Activated CD4-positive, alpha-beta memory T cell treated with anti-CD3 and anti-CD28 coated beads for 36 hours (primary cell): ENCODE measurements at regions not wholly inside any gene's neighbourhood (a gene's known extent, or its start where the extent isn't known, plus 50 kb on each side); places are given as distances from the start of the nearest gene placed in this dataset.

ENCODE experiments used
- CTCF ChIA-PET: fragments of 350-600 bp; sonication (Branson Sonifier 250); formaldehyde crosslinking; loops from one replicate; lab custom pipeline; 2021; ENCODE audit warnings: antibody characterized with exemption, inconsistent platforms; lab: Charles Lee
- POLR2A ChIA-PET: fragments of 350-600 bp; sonication (Branson Sonifier 250); formaldehyde crosslinking; loops from one replicate; lab custom pipeline; 2021; ENCODE audit warnings: antibody characterized with exemption; lab: Charles Lee
- DNase-seq: peaks from one replicate; pipeline ENCODE4 v3.0.0-alpha.2; 2020
- H3K27ac Mint-ChIP-seq: one replicate; pipeline ENCODE4 v1.8.0; 2021; ENCODE audit warnings: mixed read lengths
- H3K27me3 Mint-ChIP-seq: one replicate; pipeline ENCODE4 v1.8.0; 2021; ENCODE audit warnings: mixed read lengths
- H3K36me3 Mint-ChIP-seq: one replicate; pipeline ENCODE4 v1.8.0; 2021; ENCODE audit warnings: mixed read lengths
- H3K4me1 Mint-ChIP-seq: one replicate; pipeline ENCODE4 v1.8.0; 2021; ENCODE audit warnings: low read depth, mixed read lengths
- H3K4me3 Mint-ChIP-seq: one replicate; pipeline ENCODE4 v1.8.0; 2021; ENCODE audit warnings: mild to moderate bottlenecking, mixed read lengths
- H3K9me3 Mint-ChIP-seq: one replicate; pipeline ENCODE4 v1.8.0; 2021; ENCODE audit warnings: mixed read lengths
- intact Hi-C: fragments of 100-400 bp; cut with micrococcal nuclease; formaldehyde crosslinking; loops from one replicate; pipeline ENCODE4 v1.15.1; 2023

- DNase-seq: no peak
- Mint-ChIP-seq H3K36me3 (no peaks in the 10 kb centered on the region), H3K27ac (no peak overlapping the region), H3K9me3 (no peaks in the 10 kb centered on the region), H3K4me1 (no peaks in the 10 kb centered on the region), H3K4me3 (no peak overlapping the region), H3K27me3 (no peaks in the 10 kb centered on the region)
- POLR2A ChIA-PET: no interaction called here
- intact Hi-C loops: no loop called here
- CTCF ChIA-PET: no interaction called here
Observed at GRCh38 chr10:128729910-128730420, 603.7 kb upstream of the MKI67 start.

- Mint-ChIP-seq H3K36me3 (no peaks in the 10 kb centered on the region), H3K27ac (no peak overlapping the region), H3K4me3 (no peak overlapping the region), H3K27me3 (no peaks in the 10 kb centered on the region), H3K9me3 (no peaks in the 10 kb centered on the region), H3K4me1 (no peaks in the 10 kb centered on the region)
- CTCF ChIA-PET: no interaction called here
- POLR2A ChIA-PET: no interaction called here
- intact Hi-C loops: no loop called here
- no peak for DNase-seq
Observed at GRCh38 chr10:128730922-128731321, 604.7 kb upstream of the MKI67 start.

- CTCF ChIA-PET: no interaction called here
- Mint-ChIP-seq H3K36me3 (no peaks in the 10 kb centered on the region), H3K9me3 (no peaks in the 10 kb centered on the region), H3K27ac (no peak overlapping the region), H3K4me3 (no peak overlapping the region), H3K27me3 (no peaks in the 10 kb centered on the region), H3K4me1 (no peaks in the 10 kb centered on the region)
- no peak for DNase-seq
- intact Hi-C loops: no loop called here
- POLR2A ChIA-PET: no interaction called here
Observed at GRCh38 chr10:128734161-128734560, 607.9 kb upstream of the MKI67 start.

- no peak overlapping the region for H3K27ac Mint-ChIP-seq
- H3K4me1 Mint-ChIP-seq: no peaks in the 10 kb centered on the region
- H3K27me3 Mint-ChIP-seq: no peaks in the 10 kb centered on the region
- no peaks in the 10 kb centered on the region for H3K9me3 Mint-ChIP-seq
- CTCF ChIA-PET: no interaction called here
- H3K4me3 Mint-ChIP-seq: no peak overlapping the region
- no peak for DNase-seq
- H3K36me3 Mint-ChIP-seq: no peaks in the 10 kb centered on the region
- intact Hi-C loops: no loop called here
- POLR2A ChIA-PET: no interaction called here
Observed at GRCh38 chr10:128734734-128735133, 608.5 kb upstream of the MKI67 start.

- POLR2A ChIA-PET: no interaction called here
Observed at GRCh38 chr10:128735996-128736395, 609.8 kb upstream of the MKI67 start.

GRCh38 chr10:128738386-128738915 is 612.2 kb upstream of the MKI67 start:
- no peaks in the 10 kb centered on the region for H3K36me3 Mint-ChIP-seq
- CTCF ChIA-PET: no interaction called here
- POLR2A ChIA-PET: no interaction called here

More at GRCh38 chr10:128735996-128736395, 609.8 kb upstream of the MKI67 start:
- intact Hi-C loops: no loop called here
- CTCF ChIA-PET: no interaction called here
- Mint-ChIP-seq H3K4me1 (no peaks in the 10 kb centered on the region), H3K27ac (no peak overlapping the region), H3K36me3 (no peaks in the 10 kb centered on the region), H3K9me3 (no peaks in the 10 kb centered on the region), H3K27me3 (no peaks in the 10 kb centered on the region), H3K4me3 (no peak overlapping the region)
- no peak for DNase-seq

GRCh38 chr10:128739930-128740329 is 613.7 kb upstream of the MKI67 start:
- H3K36me3 Mint-ChIP-seq: no peaks in the 10 kb centered on the region
- DNase-seq: no peak
- no peak overlapping the region for H3K4me3 Mint-ChIP-seq
- no peaks in the 10 kb centered on the region for H3K9me3 Mint-ChIP-seq
- ChIA-PET CTCF (interaction anchor here (0.8 kb wide), 1 partner anchor 10 kb away, joined by 3 read pairs; no protein-coding TSS in a partner anchor), POLR2A (no interaction called here)
- no peaks in the 10 kb centered on the region for H3K4me1 Mint-ChIP-seq
- intact Hi-C loops: no loop called here
- H3K27ac Mint-ChIP-seq: no peak overlapping the region
- H3K27me3 Mint-ChIP-seq: no peaks in the 10 kb centered on the region

More at GRCh38 chr10:128738386-128738915, 612.2 kb upstream of the MKI67 start:
- H3K9me3 Mint-ChIP-seq: no peaks in the 10 kb centered on the region
- H3K4me3 Mint-ChIP-seq: no peak overlapping the region
- H3K27ac Mint-ChIP-seq: no peak overlapping the region
- H3K27me3 Mint-ChIP-seq: no peaks in the 10 kb centered on the region
- no peaks in the 10 kb centered on the region for H3K4me1 Mint-ChIP-seq
- DNase-seq: no peak
- intact Hi-C loops: no loop called here

GRCh38 chr10:128741180-128741579 is 615.0 kb upstream of the MKI67 start:
- H3K4me3 Mint-ChIP-seq: no peak overlapping the region
- ChIA-PET POLR2A (no interaction called here), CTCF (no interaction called here)
- DNase-seq: no peak
- H3K27ac Mint-ChIP-seq: no peak overlapping the region
- intact Hi-C loops: no loop called here
- H3K27me3 Mint-ChIP-seq: no peaks in the 10 kb centered on the region
- H3K9me3 Mint-ChIP-seq: no peaks in the 10 kb centered on the region
- H3K36me3 Mint-ChIP-seq: no peaks in the 10 kb centered on the region
- no peaks in the 10 kb centered on the region for H3K4me1 Mint-ChIP-seq

GRCh38 chr10:128741680-128742079 is 615.5 kb upstream of the MKI67 start:
- POLR2A ChIA-PET: no interaction called here

GRCh38 chr10:128744092-128744491 is 617.9 kb upstream of the MKI67 start:
- no peaks in the 10 kb centered on the region for H3K36me3 Mint-ChIP-seq
- no peaks in the 10 kb centered on the region for H3K27me3 Mint-ChIP-seq
- intact Hi-C loops: no loop called here
- ChIA-PET CTCF (no interaction called here), POLR2A (no interaction called here)
- no peak overlapping the region for H3K27ac Mint-ChIP-seq
- no peak for DNase-seq
- H3K9me3 Mint-ChIP-seq: no peaks in the 10 kb centered on the region
- no peak overlapping the region for H3K4me3 Mint-ChIP-seq
- H3K4me1 Mint-ChIP-seq: no peaks in the 10 kb centered on the region

More at GRCh38 chr10:128741680-128742079, 615.5 kb upstream of the MKI67 start:
- CTCF ChIA-PET: no interaction called here
- no peaks in the 10 kb centered on the region for H3K9me3 Mint-ChIP-seq
- intact Hi-C loops: no loop called here
- no peak for DNase-seq
- H3K27ac Mint-ChIP-seq: no peak overlapping the region
- H3K4me3 Mint-ChIP-seq: no peak overlapping the region
- no peaks in the 10 kb centered on the region for H3K36me3 Mint-ChIP-seq
- no peaks in the 10 kb centered on the region for H3K27me3 Mint-ChIP-seq
- no peaks in the 10 kb centered on the region for H3K4me1 Mint-ChIP-seq

- H3K36me3 Mint-ChIP-seq: no peaks in the 10 kb centered on the region
- no peak overlapping the region for H3K27ac Mint-ChIP-seq
- no peaks in the 10 kb centered on the region for H3K4me1 Mint-ChIP-seq
- ChIA-PET POLR2A (no interaction called here), CTCF (no interaction called here)
- H3K27me3 Mint-ChIP-seq: no peaks in the 10 kb centered on the region
- intact Hi-C loops: no loop called here
- H3K4me3 Mint-ChIP-seq: no peak overlapping the region
- no peak for DNase-seq
- H3K9me3 Mint-ChIP-seq: no peaks in the 10 kb centered on the region
Observed at GRCh38 chr10:128744811-128745305, 618.6 kb upstream of the MKI67 start.

- Mint-ChIP-seq H3K9me3 (no peaks in the 10 kb centered on the region), H3K36me3 (no peaks in the 10 kb centered on the region), H3K4me1 (no peaks in the 10 kb centered on the region), H3K27me3 (no peaks in the 10 kb centered on the region), H3K27ac (no peak overlapping the region), H3K4me3 (no peak overlapping the region)
- CTCF ChIA-PET: no interaction called here
- POLR2A ChIA-PET: no interaction called here
- intact Hi-C loops: no loop called here
- no peak for DNase-seq
Observed at GRCh38 chr10:128747582-128748346, 621.5 kb upstream of the MKI67 start.

GRCh38 chr10:128751284-128751683 is 625.1 kb upstream of the MKI67 start:
- H3K4me1 Mint-ChIP-seq: no peaks in the 10 kb centered on the region
- POLR2A ChIA-PET: no interaction called here
- no peaks in the 10 kb centered on the region for H3K9me3 Mint-ChIP-seq

More at GRCh38 chr10:128751284-128751683, 625.1 kb upstream of the MKI67 start:
- no peak overlapping the region for H3K4me3 Mint-ChIP-seq
- no peaks in the 10 kb centered on the region for H3K36me3 Mint-ChIP-seq
- intact Hi-C loops: no loop called here
- DNase-seq: no peak
- H3K27me3 Mint-ChIP-seq: no peaks in the 10 kb centered on the region
- H3K27ac Mint-ChIP-seq: no peak overlapping the region
- CTCF ChIA-PET: no interaction called here
